ENCODE measurements at regions not wholly inside any gene's neighbourhood (a gene's known extent, or its start where the extent isn't known, plus 50 kb on each side); places are given as distances from the start of the nearest gene placed in this dataset.

DNA sequence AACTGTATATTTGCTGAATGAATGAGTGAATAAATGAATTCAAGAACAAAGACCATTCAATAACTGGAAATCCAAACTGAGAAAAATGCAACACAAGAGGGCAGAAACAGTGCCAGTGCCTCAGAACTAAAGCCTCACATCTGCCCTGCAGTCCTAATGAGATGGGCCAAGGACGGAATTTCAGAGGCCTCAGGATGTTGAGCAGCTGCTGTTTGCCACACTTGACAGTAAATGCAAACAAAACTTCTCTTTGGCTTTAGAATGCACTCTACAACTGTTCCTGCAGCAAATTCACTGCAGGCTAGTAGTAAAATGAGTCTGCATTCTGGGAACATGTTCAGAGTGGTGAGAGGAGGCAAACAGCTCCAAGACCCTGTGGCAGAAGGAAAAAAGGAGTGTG lies 177.6 kb upstream of the LRFN2 start:
- H3K36me3 Mint-ChIP-seq: no peaks in the 10 kb centered on the region
- no peaks in the 10 kb centered on the region for H3K4me1 Mint-ChIP-seq
- no peaks in the 10 kb centered on the region for H3K9me3 Mint-ChIP-seq
- no peak overlapping the region for H3K4me3 Mint-ChIP-seq
- no peak for DNase-seq
- H3K27ac Mint-ChIP-seq: no peak overlapping the region
- peaks cover 7% of the 10 kb centered on the region for H3K27me3 Mint-ChIP-seq

DNA sequence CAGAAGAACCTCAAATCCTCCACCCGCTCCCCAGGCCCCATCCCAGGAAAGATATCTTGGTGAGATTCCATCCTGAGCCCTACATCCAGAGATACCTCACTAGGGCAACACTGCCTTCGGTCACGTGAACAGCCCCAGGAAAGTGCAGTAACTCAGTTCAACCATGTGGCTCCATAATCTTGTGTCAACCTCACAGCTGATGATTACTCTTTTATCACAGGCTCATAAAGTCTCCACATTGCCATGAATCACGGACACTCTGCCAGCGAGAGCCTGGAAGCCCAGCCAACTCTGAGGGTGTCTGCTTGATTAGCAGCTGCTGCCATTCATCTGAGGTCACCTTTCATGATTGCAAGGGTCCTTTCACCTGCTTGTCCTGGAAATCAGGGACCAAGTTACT lies 175.8 kb upstream of the LRFN2 start:
- no peaks in the 10 kb centered on the region for H3K36me3 Mint-ChIP-seq

DNA sequence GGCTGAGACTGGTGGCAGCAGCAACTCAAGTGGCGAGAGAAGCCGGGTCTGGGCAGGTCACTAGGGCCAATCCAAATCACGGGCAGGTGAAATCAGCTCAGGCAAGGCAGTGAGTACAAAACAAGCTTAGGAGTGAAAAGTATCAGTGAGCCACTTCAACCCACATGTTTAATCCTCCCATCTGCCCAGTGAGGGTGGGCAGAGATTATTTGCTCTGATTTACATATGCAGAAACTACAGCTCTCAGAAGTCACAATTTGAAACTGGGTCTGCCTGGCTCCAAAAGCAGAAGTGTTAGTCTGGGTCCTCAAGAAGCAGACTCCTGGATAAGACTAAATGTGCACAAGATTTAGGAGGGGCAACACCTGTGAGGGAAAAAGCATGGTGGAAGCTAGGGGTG lies 173.7 kb upstream of the LRFN2 start:
- no peaks in the 10 kb centered on the region for H3K36me3 Mint-ChIP-seq
- no peak overlapping the region for H3K4me3 Mint-ChIP-seq
- peaks cover 21% of the 10 kb centered on the region for H3K27me3 Mint-ChIP-seq
- no peak overlapping the region for H3K27ac Mint-ChIP-seq
- H3K4me1 Mint-ChIP-seq: no peaks in the 10 kb centered on the region
- H3K9me3 Mint-ChIP-seq: no peaks in the 10 kb centered on the region
- no peak for DNase-seq

More for the DNA sequence above, 175.8 kb upstream of the LRFN2 start:
- Mint-ChIP-seq H3K27me3 (peaks cover 11% of the 10 kb centered on the region), H3K27ac (no peak overlapping the region), H3K4me3 (no peak overlapping the region), H3K9me3 (no peaks in the 10 kb centered on the region), H3K4me1 (no peaks in the 10 kb centered on the region)
- no peak for DNase-seq

DNA sequence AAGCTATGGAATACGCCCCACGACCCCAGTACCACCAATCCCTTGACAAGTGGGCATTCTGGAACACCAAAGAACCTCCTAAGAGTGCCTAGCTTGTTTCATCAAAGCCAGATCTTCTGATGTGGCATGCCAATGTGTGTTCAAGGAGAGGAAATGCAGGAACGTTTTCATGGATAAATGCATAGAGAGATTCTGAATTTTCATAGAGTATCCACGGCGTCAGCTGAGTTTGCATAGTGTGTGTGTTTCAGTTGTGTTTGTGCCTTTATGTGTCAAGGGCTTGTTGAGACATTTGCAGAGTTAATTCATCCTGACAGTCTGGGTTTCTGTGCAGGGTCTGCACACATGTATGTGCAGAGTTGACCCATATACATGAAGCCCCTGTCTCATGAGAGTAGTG lies 172.7 kb upstream of the LRFN2 start:
- H3K9me3 Mint-ChIP-seq: no peaks in the 10 kb centered on the region
- H3K27me3 Mint-ChIP-seq: peaks cover 30% of the 10 kb centered on the region
- no peak overlapping the region for H3K4me3 Mint-ChIP-seq
- peaks cover 6% of the 10 kb centered on the region for H3K4me1 Mint-ChIP-seq
- no peaks in the 10 kb centered on the region for H3K36me3 Mint-ChIP-seq
- DNase-seq: no peak
- H3K27ac Mint-ChIP-seq: no peak overlapping the region

DNA sequence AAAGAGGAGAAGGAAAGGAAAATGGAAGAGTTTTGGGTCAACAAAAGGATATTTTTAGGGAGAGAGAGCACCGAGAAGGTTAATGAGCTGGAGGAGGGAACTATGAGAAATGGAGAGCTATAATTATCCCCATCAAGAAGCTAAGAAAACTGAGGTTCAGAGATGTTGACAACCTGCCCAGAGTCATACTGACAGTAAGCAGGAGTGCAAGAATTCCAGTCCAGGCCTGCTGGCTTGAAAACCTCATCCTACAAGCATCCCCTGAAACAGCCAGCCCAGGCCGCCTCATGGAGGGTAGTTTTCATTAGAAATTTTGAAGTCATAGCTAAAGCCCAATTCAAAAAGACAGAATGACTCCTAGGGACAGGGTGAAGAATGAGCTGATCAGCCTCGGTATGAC lies 172.1 kb upstream of the LRFN2 start:
- Mint-ChIP-seq H3K27ac (no peak overlapping the region), H3K27me3 (peaks cover 34% of the 10 kb centered on the region), H3K9me3 (no peaks in the 10 kb centered on the region), H3K4me1 (peaks cover 6% of the 10 kb centered on the region), H3K36me3 (no peaks in the 10 kb centered on the region), H3K4me3 (no peak overlapping the region)
- no peak for DNase-seq

DNA sequence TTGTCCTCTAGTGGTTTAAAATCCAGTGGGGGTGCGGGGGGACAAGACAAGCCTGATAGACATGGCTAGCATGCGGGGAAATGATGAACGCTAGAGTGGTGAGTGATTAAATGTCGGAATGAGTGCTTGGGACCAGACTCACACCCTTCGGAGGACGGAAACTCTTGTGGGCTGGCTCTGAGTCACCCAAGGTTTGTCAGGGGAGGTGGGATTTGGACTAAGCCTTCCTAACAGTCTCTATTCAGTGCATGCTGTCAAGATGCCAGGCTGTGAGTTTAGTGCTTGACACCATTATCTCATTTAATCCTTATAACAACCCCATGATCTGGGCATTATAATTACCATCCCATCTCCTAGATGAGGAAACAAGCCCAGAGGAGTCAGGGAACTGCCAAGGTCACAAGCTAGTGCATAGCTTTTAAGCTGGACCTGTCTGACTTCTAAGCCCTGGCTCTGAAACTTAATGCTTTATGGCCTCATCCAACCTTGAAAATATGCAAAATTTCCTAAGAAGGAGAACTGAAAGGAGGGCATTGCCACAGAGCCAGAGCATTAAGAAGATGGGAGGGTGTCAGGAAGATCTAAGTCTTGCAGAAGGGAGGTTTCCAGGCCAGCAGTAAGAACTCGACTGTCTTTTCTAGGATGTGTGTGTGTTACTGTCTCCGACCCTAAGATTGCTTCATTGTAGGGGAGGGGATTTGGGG lies 168.7 kb upstream of the LRFN2 start:
- no peak overlapping the region for H3K4me3 Mint-ChIP-seq
- no peaks in the 10 kb centered on the region for H3K9me3 Mint-ChIP-seq
- no peak for DNase-seq
- H3K36me3 Mint-ChIP-seq: no peaks in the 10 kb centered on the region
- peaks cover 39% of the 10 kb centered on the region for H3K27me3 Mint-ChIP-seq
- peaks cover 6% of the 10 kb centered on the region for H3K4me1 Mint-ChIP-seq
- no peak overlapping the region for H3K27ac Mint-ChIP-seq

DNA sequence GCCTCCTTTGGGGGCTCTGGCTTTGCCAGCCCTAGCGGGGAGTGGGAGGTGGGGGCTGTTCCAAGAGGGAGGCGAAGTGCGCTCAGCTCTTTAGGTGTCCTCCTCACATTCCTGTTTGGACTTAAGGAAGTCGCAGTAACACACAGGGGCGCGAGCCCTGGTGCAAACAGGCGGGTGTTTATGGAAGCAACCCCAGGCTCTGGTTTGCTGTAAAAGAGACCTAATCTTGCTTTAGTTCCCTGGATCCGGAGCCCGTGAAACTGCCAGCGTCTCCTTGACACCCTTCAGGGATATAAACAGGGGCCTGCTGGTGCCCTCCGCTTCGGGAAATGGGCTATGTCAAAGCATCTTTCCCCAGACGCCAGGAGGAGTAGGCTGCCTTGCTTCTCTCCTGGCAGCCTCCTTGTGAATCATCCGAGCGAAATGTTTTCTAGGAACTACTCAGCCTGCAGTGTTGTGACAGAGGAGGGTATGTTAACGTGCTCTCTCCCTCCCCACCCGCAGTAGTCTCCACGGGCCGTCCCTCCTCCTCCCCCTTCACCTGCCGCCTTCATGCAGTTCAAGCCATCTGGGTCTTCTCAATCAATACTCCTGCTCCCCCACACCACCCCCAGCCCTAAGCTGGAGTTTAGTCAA lies 168.0 kb upstream of the LRFN2 start:
- H3K27ac Mint-ChIP-seq: no peak overlapping the region
- H3K4me3 Mint-ChIP-seq: no peak overlapping the region
- peaks cover 6% of the 10 kb centered on the region for H3K4me1 Mint-ChIP-seq
- no peaks in the 10 kb centered on the region for H3K9me3 Mint-ChIP-seq
- H3K36me3 Mint-ChIP-seq: no peaks in the 10 kb centered on the region
- peaks cover 39% of the 10 kb centered on the region for H3K27me3 Mint-ChIP-seq
- no peak for DNase-seq

DNA sequence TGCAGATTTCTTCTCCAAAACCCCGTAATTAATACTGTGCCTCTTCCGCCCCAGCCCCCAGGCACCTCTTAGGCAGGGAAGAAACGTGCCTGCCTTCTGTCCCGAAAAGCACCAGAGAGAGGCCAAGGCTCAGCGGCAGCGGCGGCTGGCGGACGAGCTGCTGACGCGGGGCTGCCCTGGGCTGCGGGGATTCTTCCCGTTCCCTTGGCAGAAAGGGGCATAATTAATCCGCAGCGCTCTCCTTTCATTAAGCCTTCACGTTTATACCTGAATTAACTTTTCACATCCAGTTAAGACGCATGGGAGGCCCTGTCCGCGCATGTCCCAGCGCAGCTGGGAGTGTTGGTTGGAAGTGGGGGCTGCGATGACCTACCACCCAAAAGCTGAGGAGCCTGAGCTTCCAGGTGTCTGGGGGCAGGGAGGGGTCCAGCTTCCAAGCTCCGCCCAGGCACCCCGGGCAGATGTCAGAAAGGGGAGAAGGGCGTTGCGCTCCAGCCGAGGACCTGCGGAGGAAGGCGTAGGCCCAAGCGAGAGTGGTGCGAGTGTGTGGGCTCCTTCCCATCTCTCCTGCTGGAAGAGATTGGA lies 167.4 kb upstream of the LRFN2 start:
- Mint-ChIP-seq H3K4me3 (no peak overlapping the region), H3K4me1 (peaks cover 6% of the 10 kb centered on the region), H3K36me3 (no peaks in the 10 kb centered on the region), H3K9me3 (no peaks in the 10 kb centered on the region), H3K27me3 (peaks cover 39% of the 10 kb centered on the region), H3K27ac (no peak overlapping the region)
- DNase-seq: no peak

DNA sequence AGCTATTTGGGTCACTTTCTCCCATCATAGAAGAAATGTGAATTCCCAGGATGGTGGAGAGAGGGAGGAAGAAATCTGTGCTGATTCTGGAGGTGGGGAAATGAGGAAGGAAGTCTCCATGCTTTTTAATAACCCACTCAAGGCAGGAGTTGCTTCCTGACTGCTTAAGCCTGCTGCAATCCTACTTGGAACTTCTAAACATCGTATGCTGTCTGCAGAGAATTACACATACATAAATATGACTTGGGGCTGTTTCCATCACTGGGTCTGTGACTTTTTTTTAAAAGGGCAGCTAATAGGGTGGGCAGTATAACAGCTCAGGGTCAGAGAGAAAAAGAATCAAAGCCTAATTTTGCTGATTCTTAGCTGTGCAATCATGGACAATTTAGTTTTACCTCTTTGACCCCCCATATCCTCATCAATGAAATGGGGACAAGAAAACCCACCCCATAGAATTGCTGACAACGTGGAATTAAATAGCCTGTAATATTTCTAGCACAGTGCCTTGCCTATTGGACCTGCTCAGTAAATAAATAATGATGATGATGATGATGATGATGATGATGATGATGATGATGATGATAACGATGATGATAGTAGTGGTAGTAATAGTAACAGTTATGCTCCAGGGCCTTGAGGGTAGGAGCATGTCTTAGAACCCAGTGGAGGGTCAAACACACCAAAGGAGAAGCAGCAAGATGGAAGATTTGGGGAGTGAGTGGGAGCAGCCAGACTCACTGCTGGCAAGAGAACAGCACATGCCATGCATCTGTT lies 166.7 kb upstream of the LRFN2 start:
- Mint-ChIP-seq H3K4me1 (peaks cover 6% of the 10 kb centered on the region), H3K27me3 (peaks cover 39% of the 10 kb centered on the region), H3K36me3 (no peaks in the 10 kb centered on the region)

DNA sequence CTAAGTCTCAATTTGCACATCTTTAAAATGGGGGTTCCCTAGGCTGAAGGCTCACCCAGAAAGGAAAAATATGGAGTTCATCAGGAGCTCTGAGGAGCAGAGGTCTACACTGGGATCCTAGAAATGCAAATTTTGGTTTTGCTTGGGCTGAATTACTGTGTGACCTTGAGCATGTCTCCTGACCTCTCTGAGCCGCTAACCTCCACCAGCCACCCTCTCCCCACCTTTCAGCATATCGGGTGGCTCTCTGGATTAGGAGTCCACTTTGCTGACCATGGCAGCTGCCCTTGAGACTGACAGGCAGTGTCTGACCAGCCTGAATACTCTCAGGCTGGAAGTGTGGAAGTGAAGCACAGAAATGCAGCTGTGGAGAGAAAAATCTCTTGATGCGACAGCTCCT lies 165.9 kb upstream of the LRFN2 start:
- H3K27me3 Mint-ChIP-seq: peaks cover 35% of the 10 kb centered on the region
- H3K27ac Mint-ChIP-seq: no peak overlapping the region
- H3K4me3 Mint-ChIP-seq: no peak overlapping the region
- no peaks in the 10 kb centered on the region for H3K36me3 Mint-ChIP-seq
- H3K4me1 Mint-ChIP-seq: peaks cover 6% of the 10 kb centered on the region
- no peaks in the 10 kb centered on the region for H3K9me3 Mint-ChIP-seq
- DNase-seq: no peak

More for the DNA sequence above, 166.7 kb upstream of the LRFN2 start:
- Mint-ChIP-seq H3K4me3 (no peak overlapping the region), H3K9me3 (no peaks in the 10 kb centered on the region), H3K27ac (no peak overlapping the region)
- DNase-seq: no peak

DNA sequence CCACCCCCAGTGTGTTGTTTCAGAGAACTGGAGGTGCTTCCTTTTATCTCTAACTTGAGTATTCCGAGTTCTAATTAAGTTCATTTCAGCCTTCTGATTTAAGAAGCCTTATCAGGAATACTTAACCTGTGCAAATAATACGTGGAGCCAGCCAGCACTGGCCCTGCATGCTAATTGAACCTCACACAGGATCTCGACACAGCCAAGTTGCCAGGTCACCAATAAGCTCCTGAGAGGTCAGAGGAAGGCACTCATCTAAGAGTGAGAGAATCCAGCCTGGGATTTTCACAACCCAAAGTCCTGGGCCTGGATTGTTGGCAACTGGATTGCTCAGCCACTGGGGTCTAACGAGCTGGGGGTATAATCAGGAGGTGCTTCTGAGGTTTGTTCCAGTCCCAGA lies 157.7 kb upstream of the LRFN2 start:
- Mint-ChIP-seq H3K9me3 (no peaks in the 10 kb centered on the region), H3K36me3 (no peaks in the 10 kb centered on the region), H3K27ac (no peak overlapping the region), H3K27me3 (no peaks in the 10 kb centered on the region), H3K4me3 (no peak overlapping the region), H3K4me1 (no peaks in the 10 kb centered on the region)
- DNase-seq: no peak

DNA sequence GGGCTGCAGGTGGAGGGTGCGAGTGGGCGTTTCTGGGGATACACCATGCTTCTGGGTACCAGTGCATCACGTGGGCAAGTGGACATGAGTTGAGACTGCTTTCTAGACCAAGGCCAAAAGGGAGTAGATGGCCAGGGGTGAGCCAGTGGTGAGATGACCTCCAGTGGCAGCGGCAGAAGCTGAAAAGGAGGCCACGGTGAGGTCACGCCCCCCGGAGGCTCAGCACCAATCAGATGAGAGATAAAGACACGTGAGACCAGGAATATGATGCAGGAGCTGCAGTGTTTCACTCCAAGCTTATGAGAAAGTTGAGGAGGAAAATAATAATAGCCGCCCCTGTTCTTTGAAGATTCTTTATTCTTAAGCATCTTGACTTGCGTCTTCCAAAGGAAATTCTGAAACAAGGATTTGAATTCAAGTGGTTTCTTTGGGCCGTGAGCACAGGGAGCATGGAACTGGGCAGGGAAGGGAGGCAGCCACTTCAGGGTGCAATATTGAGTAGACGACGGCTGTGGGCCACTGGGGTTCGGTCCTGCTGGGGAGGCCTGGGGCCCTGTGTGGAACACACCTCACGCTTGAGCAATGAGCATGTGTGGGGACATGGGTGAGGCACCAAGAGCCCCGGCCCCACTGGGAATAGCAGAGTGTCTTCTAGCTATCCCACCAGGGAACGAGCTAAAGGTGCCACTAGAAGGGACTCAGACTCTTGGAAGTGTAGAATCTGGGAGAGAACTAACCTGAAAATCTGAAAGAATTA lies 156.7 kb upstream of the LRFN2 start:
- Mint-ChIP-seq H3K4me1 (no peaks in the 10 kb centered on the region), H3K4me3 (no peak overlapping the region), H3K27me3 (no peaks in the 10 kb centered on the region), H3K27ac (no peak overlapping the region), H3K9me3 (no peaks in the 10 kb centered on the region), H3K36me3 (no peaks in the 10 kb centered on the region)
- DNase-seq: no peak

DNA sequence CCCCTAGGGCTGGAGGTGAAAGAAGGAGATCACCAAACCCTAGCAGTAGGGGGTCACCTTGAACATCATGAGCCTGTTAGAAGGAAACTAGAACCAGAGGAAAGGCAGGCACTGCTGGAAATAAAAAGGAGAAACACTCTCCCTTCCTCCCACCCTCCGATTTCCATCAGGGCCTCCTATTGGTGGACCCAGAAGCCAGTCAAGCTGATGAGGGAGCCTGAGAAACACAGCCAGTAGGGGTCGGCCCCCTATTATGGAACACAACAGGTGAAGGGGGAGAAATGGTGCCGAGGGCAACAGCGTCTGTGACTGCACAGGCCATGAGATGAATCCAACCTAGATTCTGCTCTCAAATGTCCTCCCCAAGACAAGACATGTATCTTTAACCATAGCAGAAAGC lies 156.1 kb upstream of the LRFN2 start:
- H3K4me3 Mint-ChIP-seq: no peak overlapping the region
- H3K36me3 Mint-ChIP-seq: no peaks in the 10 kb centered on the region
- no peak for DNase-seq
- H3K4me1 Mint-ChIP-seq: no peaks in the 10 kb centered on the region
- H3K27ac Mint-ChIP-seq: no peak overlapping the region
- H3K9me3 Mint-ChIP-seq: no peaks in the 10 kb centered on the region
- H3K27me3 Mint-ChIP-seq: no peaks in the 10 kb centered on the region

DNA sequence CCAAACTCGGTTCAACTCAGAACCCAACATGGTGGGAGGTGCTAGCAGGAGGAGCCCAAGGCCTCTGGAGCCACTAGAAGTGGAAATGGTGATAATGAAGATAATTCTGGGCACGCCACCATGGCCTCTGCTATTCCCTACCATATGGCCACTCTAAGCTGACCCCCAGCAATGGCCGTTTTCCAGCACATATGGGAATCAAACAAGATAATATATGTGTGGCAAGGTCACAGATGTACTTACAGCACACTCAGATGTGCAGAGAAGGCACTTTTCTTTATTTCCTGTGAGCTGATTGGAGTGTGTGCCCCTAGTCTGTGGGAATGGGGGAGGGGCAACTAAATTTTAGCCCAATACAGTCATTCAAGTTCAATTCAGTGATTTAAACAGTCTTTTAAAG lies 153.4 kb upstream of the LRFN2 start:
- no peak overlapping the region for H3K4me3 Mint-ChIP-seq
- H3K27ac Mint-ChIP-seq: no peak overlapping the region
- H3K36me3 Mint-ChIP-seq: no peaks in the 10 kb centered on the region
- DNase-seq: no peak
- H3K9me3 Mint-ChIP-seq: no peaks in the 10 kb centered on the region
- H3K4me1 Mint-ChIP-seq: no peaks in the 10 kb centered on the region
- no peaks in the 10 kb centered on the region for H3K27me3 Mint-ChIP-seq

Measured in activated naive CD8-positive, alpha-beta T cell treated with anti-CD3 and anti-CD28 coated beads for 36 hours (primary cell).